PC-3 (cell line): ENCODE measurements at regions not wholly inside any gene's neighbourhood (a gene's known extent, or its start where the extent isn't known, plus 50 kb on each side); places are given as distances from the start of the nearest gene placed in this dataset.

Experiments
- ATAC-seq: fragments of 200-7000 bp; cut with Tn5 transposase; 2 replicates; pipeline ENCODE4 v1.9.1; 2020; ENCODE audit warnings: mild to moderate bottlenecking, moderate library complexity
- BruUV-seq: library from RNA; stranded (reverse); fragments of 400-500 nt; replicated peaks from 2 replicates; lab custom pipeline; 2021; lab: Mats Ljungman, UMichigan
- CTCF ChIA-PET: fragments of 300-600 bp; sonication (Branson Sonifier 250); formaldehyde crosslinking; loops from one replicate; lab custom pipeline; 2022; ENCODE audit warnings: antibody characterized with exemption; lab: Charles Lee
- POLR2A ChIA-PET: fragments of 300-600 bp; sonication (Branson Sonifier 250); formaldehyde crosslinking; loops from one replicate; lab custom pipeline; 2022; ENCODE audit warnings: antibody characterized with exemption; ENCODE audit not compliant: unreplicated experiment; lab: Charles Lee
- DNase-seq: peaks from one replicate; pipeline ENCODE4 v3.0.0-alpha.2; 2015
- H2AFZ ChIP-seq: fragments of 300-600 bp; sonication (generic); 2 replicates; pipeline ENCODE4 v1.6.0; 2016; ENCODE audit warnings: antibody characterized with exemption, low read length
- H3F3A ChIP-seq: fragments of 300-600 bp; sonication (generic); one replicate; pipeline ENCODE4 v1.6.0; 2017; ENCODE audit warnings: antibody characterized with exemption, low read length, control low read depth, mild to moderate bottlenecking; ENCODE audit not compliant: unreplicated experiment
- H3K27ac ChIP-seq: fragments of 300-600 bp; sonication (generic); 2 replicates; pipeline ENCODE4 v1.5.1; 2016; ENCODE audit warnings: mild to moderate bottlenecking, low read length
- H3K27me3 ChIP-seq: fragments of 300-600 bp; sonication (generic); 2 replicates; pipeline ENCODE4 v1.6.1; 2016; ENCODE audit warnings: low read length, mixed read lengths
- H3K36me3 ChIP-seq: fragments of 300-600 bp; sonication (generic); 2 replicates; pipeline ENCODE4 v1.6.1; 2016; ENCODE audit warnings: low read depth, mixed run types, low read length, mixed read lengths
- H3K4me1 ChIP-seq: fragments of 300-600 bp; sonication (generic); 2 replicates; pipeline ENCODE4 v1.5.1; 2016; ENCODE audit warnings: low read length; ENCODE audit not compliant: insufficient read depth
- H3K4me2 ChIP-seq: fragments of 300-600 bp; sonication (generic); 2 replicates; pipeline ENCODE4 v1.6.0; 2016; ENCODE audit warnings: low read length
- H3K4me3 ChIP-seq: fragments of 300-600 bp; sonication (generic); 2 replicates; pipeline ENCODE4 v1.5.1; 2016; ENCODE audit warnings: mild to moderate bottlenecking, low read length, mixed read lengths
- H3K79me2 ChIP-seq: fragments of 300-600 bp; sonication (generic); 2 replicates; pipeline ENCODE4 v1.6.1; 2017; ENCODE audit warnings: low read length, mixed read lengths
- H3K9ac ChIP-seq: fragments of 300-600 bp; sonication (generic); 2 replicates; pipeline ENCODE4 v1.6.0; 2016; ENCODE audit warnings: mild to moderate bottlenecking, low read length
- H3K9me2 ChIP-seq: fragments of 300-600 bp; sonication (generic); replicated peaks from 2 replicates; pipeline ENCODE4 v1.6.1; 2016; ENCODE audit warnings: mixed run types, low read length, mixed read lengths
- H3K9me3 ChIP-seq: fragments of 300-600 bp; sonication (generic); 2 replicates; pipeline ENCODE4 v1.6.1; 2016; ENCODE audit warnings: low read length, mixed read lengths
- H4K20me1 ChIP-seq: fragments of 300-600 bp; sonication (generic); 2 replicates; pipeline ENCODE4 v1.6.1; 2016; ENCODE audit warnings: low read length, mixed read lengths
- EZH2 ChIP-seq: fragments of 300-600 bp; sonication (generic); IDR thresholded peaks from one replicate; pipeline ENCODE4 v1.6.1; 2017; ENCODE audit warnings: antibody characterized with exemption, mild to moderate bottlenecking, low read length; ENCODE audit not compliant: unreplicated experiment
- EZH2phosphoT487 ChIP-seq: fragments of 300-600 bp; sonication (generic); IDR thresholded peaks from 2 replicates; pipeline ENCODE4 v1.6.1; 2018; ENCODE audit warnings: mild to moderate bottlenecking, antibody characterized with exemption, low read length, borderline replicate concordance
- intact Hi-C: fragments of 100-400 bp; cut with micrococcal nuclease; formaldehyde crosslinking; loops from 2 replicates; pipeline ENCODE4 v1.9.0; 2023
- TF ChIP-seq, protein P1 (sequence below): fragments of 300-600 bp; sonication (generic); conservative IDR thresholded peaks from 2 replicates; pipeline ENCODE4 v1.5.1; 2017; ENCODE audit warnings: antibody characterized with exemption, low read depth, mild to moderate bottlenecking, low read length

GRCh38 chr21:35838987-35839763 lies 221.2 kb downstream of the SETD4 start:
- no TSS peak for BruUV-seq
- Histone ChIP-seq H3K9me3 (no peaks in the 10 kb centered on the region), H3F3A (no peaks in the 10 kb centered on the region), H3K79me2 (no peaks in the 10 kb centered on the region), H3K9me2 (no peaks in the 10 kb centered on the region), H3K36me3 (no peaks in the 10 kb centered on the region), H3K27me3 (no peaks in the 10 kb centered on the region), H3K4me1 (no peaks in the 10 kb centered on the region), H4K20me1 (no peaks in the 10 kb centered on the region), H3K27ac (no peak overlapping the region), H3K4me2 (no peak overlapping the region), H3K4me3 (no peak overlapping the region), H2AFZ (no peak overlapping the region), H3K9ac (no peak overlapping the region)
- ChIA-PET CTCF (interaction anchor here (0.5 to 1.5 kb wide), 4 partner anchors 439 to 1094 kb away, joined by 3 to 7 read pairs (median 4); no protein-coding TSS in a partner anchor), POLR2A (interaction anchor here (0.6 kb wide), 1 partner anchor 18 kb away, joined by 4 read pairs; no protein-coding TSS in a partner anchor)
- ATAC-seq (no peak), DNase-seq (no peak)
- intact Hi-C loops: loop anchor here (10.0 kb wide), 1 partner anchor 104 kb away; no protein-coding TSS in a partner anchor
- TF ChIP-seq EZH2phosphoT487 (no peak), EZH2 (no peak)
- TF ChIP-seq, protein P1, sequence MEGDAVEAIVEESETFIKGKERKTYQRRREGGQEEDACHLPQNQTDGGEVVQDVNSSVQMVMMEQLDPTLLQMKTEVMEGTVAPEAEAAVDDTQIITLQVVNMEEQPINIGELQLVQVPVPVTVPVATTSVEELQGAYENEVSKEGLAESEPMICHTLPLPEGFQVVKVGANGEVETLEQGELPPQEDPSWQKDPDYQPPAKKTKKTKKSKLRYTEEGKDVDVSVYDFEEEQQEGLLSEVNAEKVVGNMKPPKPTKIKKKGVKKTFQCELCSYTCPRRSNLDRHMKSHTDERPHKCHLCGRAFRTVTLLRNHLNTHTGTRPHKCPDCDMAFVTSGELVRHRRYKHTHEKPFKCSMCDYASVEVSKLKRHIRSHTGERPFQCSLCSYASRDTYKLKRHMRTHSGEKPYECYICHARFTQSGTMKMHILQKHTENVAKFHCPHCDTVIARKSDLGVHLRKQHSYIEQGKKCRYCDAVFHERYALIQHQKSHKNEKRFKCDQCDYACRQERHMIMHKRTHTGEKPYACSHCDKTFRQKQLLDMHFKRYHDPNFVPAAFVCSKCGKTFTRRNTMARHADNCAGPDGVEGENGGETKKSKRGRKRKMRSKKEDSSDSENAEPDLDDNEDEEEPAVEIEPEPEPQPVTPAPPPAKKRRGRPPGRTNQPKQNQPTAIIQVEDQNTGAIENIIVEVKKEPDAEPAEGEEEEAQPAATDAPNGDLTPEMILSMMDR: no peak

- Histone ChIP-seq H3K4me1 (no peaks in the 10 kb centered on the region), H3K4me2 (no peak overlapping the region), H3K79me2 (no peaks in the 10 kb centered on the region), H2AFZ (no peak overlapping the region), H3K9me2 (no peaks in the 10 kb centered on the region), H3K36me3 (no peaks in the 10 kb centered on the region), H3K27me3 (no peaks in the 10 kb centered on the region), H3K9ac (no peak overlapping the region), H3K27ac (no peak overlapping the region), H3K9me3 (no peaks in the 10 kb centered on the region), H3F3A (no peaks in the 10 kb centered on the region), H3K4me3 (no peak overlapping the region), H4K20me1 (no peaks in the 10 kb centered on the region)
- intact Hi-C loops: loop anchor here (10.0 kb wide), 1 partner anchor 104 kb away; no protein-coding TSS in a partner anchor
- no TSS peak for BruUV-seq
- ATAC-seq (no peak), DNase-seq (no peak)
- TF ChIP-seq EZH2phosphoT487 (no peak), EZH2 (no peak)
- TF ChIP-seq, protein P1: no peak
- CTCF ChIA-PET: interaction anchor here (1.3 kb wide), 1 partner anchor 1093 kb away, joined by 3 read pairs; no protein-coding TSS in a partner anchor
- POLR2A ChIA-PET: no interaction called here
Observed at GRCh38 chr21:35838350-35838749, 222.0 kb downstream of the SETD4 start.

- H4K20me1 ChIP-seq: no peaks in the 10 kb centered on the region
- ChIA-PET POLR2A (no interaction called here), CTCF (no interaction called here)
- no peak for ATAC-seq
- H3K79me2 ChIP-seq: no peaks in the 10 kb centered on the region
- no peaks in the 10 kb centered on the region for H3K36me3 ChIP-seq
- H3K27ac ChIP-seq: no peak overlapping the region
- BruUV-seq: no TSS peak
- H3K9me2 ChIP-seq: no peaks in the 10 kb centered on the region
- no peaks in the 10 kb centered on the region for H3K4me1 ChIP-seq
- H3K27me3 ChIP-seq: no peaks in the 10 kb centered on the region
- no peak overlapping the region for H3K9ac ChIP-seq
- no peak overlapping the region for H3K4me2 ChIP-seq
- H3K9me3 ChIP-seq: no peaks in the 10 kb centered on the region
- H3K4me3 ChIP-seq: no peak overlapping the region
- DNase-seq: no peak
- no peak overlapping the region for H2AFZ ChIP-seq
- no peak for TF ChIP-seq EZH2
- TF ChIP-seq EZH2phosphoT487: no peak
- TF ChIP-seq, protein P1: no peak
- no peaks in the 10 kb centered on the region for H3F3A ChIP-seq
- intact Hi-C loops: loop anchor here (10.0 kb wide), 1 partner anchor 99 kb away; no protein-coding TSS in a partner anchor
Observed at GRCh38 chr21:35833991-35834390, 226.3 kb downstream of the SETD4 start.
